ENCODE measurements at regions not wholly inside any gene's neighbourhood (a gene's known extent, or its start where the extent isn't known, plus 50 kb on each side); places are given as distances from the start of the nearest gene placed in this dataset.

GRCh38 chr2:57097855-57098254 lies 914.1 kb downstream of the CCDC85A start:
- Histone ChIP-seq H3F3A (ENCODE audit: low read depth) (no peaks in the 10 kb centered on the region), H3K4me3 (ENCODE audit: low read length, poor library complexity, severe bottlenecking) (no peak overlapping the region), H3K4me1 (ENCODE audit: insufficient read depth, low read length, poor library complexity, severe bottlenecking) (no peaks in the 10 kb centered on the region), H3K27me3 (ENCODE audit: insufficient read depth, low read length, poor library complexity, severe bottlenecking) (no peaks in the 10 kb centered on the region), H3K79me2 (ENCODE audit: insufficient read depth, low read length) (no peaks in the 10 kb centered on the region), H4K20me1 (ENCODE audit: insufficient read depth, low read length, poor library complexity, severe bottlenecking) (no peaks in the 10 kb centered on the region), H3K9me2 (replicated peaks; ENCODE audit: low read depth, low read length) (no peaks in the 10 kb centered on the region), H3K4me2 (ENCODE audit: low read depth, low read length, poor library complexity, severe bottlenecking) (no peak overlapping the region), H3K9ac (ENCODE audit: low read depth, low read length, poor library complexity, severe bottlenecking) (no peak overlapping the region), H2AFZ (ENCODE audit: low read length) (no peak overlapping the region), H3K36me3 (ENCODE audit: insufficient read depth, low read length) (no peaks in the 10 kb centered on the region), H3K9me3 (ENCODE audit: insufficient read depth, low read depth, low read length) (no peaks in the 10 kb centered on the region)
- TF ChIP-seq CTCF (conservative IDR thresholded peaks at IDR 0.05; ENCODE audit: low read length) = no peak
- no peak for TF ChIP-seq EZH2phosphoT487 (IDR thresholded peaks at IDR 0.05; ENCODE audit: borderline replicate concordance)

GRCh38 chr2:57100436-57100835 lies 916.6 kb downstream of the CCDC85A start:
- H3K36me3 ChIP-seq (ENCODE audit: insufficient read depth, low read length) = no peaks in the 10 kb centered on the region
- no peaks in the 10 kb centered on the region for H3F3A ChIP-seq (ENCODE audit: low read depth)
- H3K9me3 ChIP-seq (ENCODE audit: insufficient read depth, low read depth, low read length) = no peaks in the 10 kb centered on the region
- H3K4me2 ChIP-seq (ENCODE audit: low read depth, low read length, poor library complexity, severe bottlenecking) = no peak overlapping the region
- H3K27me3 ChIP-seq (ENCODE audit: insufficient read depth, low read length, poor library complexity, severe bottlenecking) = no peaks in the 10 kb centered on the region
- TF ChIP-seq EZH2phosphoT487 (IDR thresholded peaks at IDR 0.05; ENCODE audit: borderline replicate concordance) (no peak), CTCF (conservative IDR thresholded peaks at IDR 0.05; ENCODE audit: low read length) (no peak)
- H3K4me1 ChIP-seq (ENCODE audit: insufficient read depth, low read length, poor library complexity, severe bottlenecking) = no peaks in the 10 kb centered on the region
- H4K20me1 ChIP-seq (ENCODE audit: insufficient read depth, low read length, poor library complexity, severe bottlenecking) = no peaks in the 10 kb centered on the region
- H2AFZ ChIP-seq (ENCODE audit: low read length) = no peak overlapping the region
- H3K9me2 ChIP-seq (replicated peaks; ENCODE audit: low read depth, low read length) = no peaks in the 10 kb centered on the region
- H3K4me3 ChIP-seq (ENCODE audit: low read length, poor library complexity, severe bottlenecking) = no peak overlapping the region
- no peak overlapping the region for H3K9ac ChIP-seq (ENCODE audit: low read depth, low read length, poor library complexity, severe bottlenecking)
- no peaks in the 10 kb centered on the region for H3K79me2 ChIP-seq (ENCODE audit: insufficient read depth, low read length)

GRCh38 chr2:57105694-57106093 lies 921.9 kb downstream of the CCDC85A start:
- Histone ChIP-seq H3F3A (ENCODE audit: low read depth) (no peaks in the 10 kb centered on the region), H3K4me1 (ENCODE audit: insufficient read depth, low read length, poor library complexity, severe bottlenecking) (no peaks in the 10 kb centered on the region), H3K36me3 (ENCODE audit: insufficient read depth, low read length) (no peaks in the 10 kb centered on the region), H3K9ac (ENCODE audit: low read depth, low read length, poor library complexity, severe bottlenecking) (no peak overlapping the region), H4K20me1 (ENCODE audit: insufficient read depth, low read length, poor library complexity, severe bottlenecking) (no peaks in the 10 kb centered on the region), H2AFZ (ENCODE audit: low read length) (no peak overlapping the region), H3K27me3 (ENCODE audit: insufficient read depth, low read length, poor library complexity, severe bottlenecking) (no peaks in the 10 kb centered on the region), H3K4me3 (ENCODE audit: low read length, poor library complexity, severe bottlenecking) (no peak overlapping the region), H3K4me2 (ENCODE audit: low read depth, low read length, poor library complexity, severe bottlenecking) (no peak overlapping the region), H3K79me2 (ENCODE audit: insufficient read depth, low read length) (no peaks in the 10 kb centered on the region), H3K9me3 (ENCODE audit: insufficient read depth, low read depth, low read length) (no peaks in the 10 kb centered on the region), H3K9me2 (replicated peaks; ENCODE audit: low read depth, low read length) (no peaks in the 10 kb centered on the region)
- TF ChIP-seq EZH2phosphoT487 (IDR thresholded peaks at IDR 0.05; ENCODE audit: borderline replicate concordance) (no peak), CTCF (conservative IDR thresholded peaks at IDR 0.05; ENCODE audit: low read length) (no peak)
